D721Med (cell line): ENCODE measurements at regions not wholly inside any gene's neighbourhood (a gene's known extent, or its start where the extent isn't known, plus 50 kb on each side); places are given as distances from the start of the nearest gene placed in this dataset.

ENCODE experiments used
- DNase-seq: peaks from one replicate; pipeline ENCODE4 v3.0.0; 2011; ENCODE audit warnings: low spot score; ENCODE audit not compliant: insufficient read length
- FAIRE-seq: peaks from 2 replicates; lab custom pipeline; 2011; peaks lifted over from hg19 to GRCh38; lab: Jason Lieb, UNC
- TF ChIP-seq, protein P1 (sequence below): IDR thresholded peaks from 2 replicates; pipeline ENCODE4 v1.5.1; 2012; ENCODE audit warnings: mild to moderate bottlenecking, control low read depth; ENCODE audit not compliant: insufficient read depth; ENCODE audit errors: missing control alignments

DNA sequence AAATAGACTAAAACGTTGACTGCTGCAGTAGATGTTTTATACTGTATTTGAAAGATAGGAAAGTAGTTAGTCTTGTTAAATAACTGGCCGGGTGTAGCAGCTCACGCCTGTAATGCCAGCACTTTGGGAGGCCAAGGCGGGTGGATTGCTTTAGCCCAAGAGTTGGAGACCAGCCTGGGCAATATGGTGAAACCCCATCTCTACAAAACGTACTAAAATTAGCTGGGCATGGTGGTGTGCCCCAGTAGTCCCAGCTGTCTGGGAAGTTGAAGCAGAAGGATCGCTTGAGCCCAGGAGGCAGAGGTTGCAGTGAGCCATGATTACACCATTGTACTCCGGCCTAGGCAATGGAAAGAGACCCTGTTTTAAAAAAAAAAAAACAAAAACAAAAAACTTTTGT lies 60.5 kb upstream of the ULK4 start:
- no peak for FAIRE-seq
- DNase-seq = no peak
- TF ChIP-seq, protein P1, sequence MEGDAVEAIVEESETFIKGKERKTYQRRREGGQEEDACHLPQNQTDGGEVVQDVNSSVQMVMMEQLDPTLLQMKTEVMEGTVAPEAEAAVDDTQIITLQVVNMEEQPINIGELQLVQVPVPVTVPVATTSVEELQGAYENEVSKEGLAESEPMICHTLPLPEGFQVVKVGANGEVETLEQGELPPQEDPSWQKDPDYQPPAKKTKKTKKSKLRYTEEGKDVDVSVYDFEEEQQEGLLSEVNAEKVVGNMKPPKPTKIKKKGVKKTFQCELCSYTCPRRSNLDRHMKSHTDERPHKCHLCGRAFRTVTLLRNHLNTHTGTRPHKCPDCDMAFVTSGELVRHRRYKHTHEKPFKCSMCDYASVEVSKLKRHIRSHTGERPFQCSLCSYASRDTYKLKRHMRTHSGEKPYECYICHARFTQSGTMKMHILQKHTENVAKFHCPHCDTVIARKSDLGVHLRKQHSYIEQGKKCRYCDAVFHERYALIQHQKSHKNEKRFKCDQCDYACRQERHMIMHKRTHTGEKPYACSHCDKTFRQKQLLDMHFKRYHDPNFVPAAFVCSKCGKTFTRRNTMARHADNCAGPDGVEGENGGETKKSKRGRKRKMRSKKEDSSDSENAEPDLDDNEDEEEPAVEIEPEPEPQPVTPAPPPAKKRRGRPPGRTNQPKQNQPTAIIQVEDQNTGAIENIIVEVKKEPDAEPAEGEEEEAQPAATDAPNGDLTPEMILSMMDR = no peak

DNA sequence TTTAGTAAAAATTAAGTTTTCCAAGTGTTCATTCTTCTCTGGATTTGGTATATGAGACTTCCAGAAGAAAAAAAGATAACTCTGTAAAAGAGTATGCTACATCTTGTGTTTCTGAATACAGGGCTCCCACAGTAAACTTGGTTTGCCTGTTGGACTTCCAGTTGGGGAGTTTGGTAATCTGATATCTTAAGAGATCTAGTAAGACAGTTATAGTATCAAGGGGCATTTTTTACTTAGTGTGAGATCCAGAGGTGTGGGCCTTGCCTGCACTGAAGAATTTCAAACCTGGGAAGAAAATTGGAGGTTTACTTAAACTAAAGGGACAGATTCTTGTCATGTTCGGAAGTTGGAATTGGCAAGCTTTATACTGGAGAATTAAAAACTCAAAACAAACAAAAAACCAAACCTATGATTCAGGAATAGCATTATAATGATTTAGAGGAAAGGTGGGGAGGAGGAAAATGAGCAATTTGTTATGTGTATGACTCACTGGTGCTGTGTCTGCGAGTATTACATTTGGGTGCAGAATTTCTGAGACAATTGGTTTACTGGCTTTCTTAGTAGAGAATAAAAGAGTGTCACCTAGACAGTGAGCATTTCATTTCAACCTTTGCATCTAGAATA lies 58.9 kb upstream of the ULK4 start:
- DNase-seq = no peak
- TF ChIP-seq, protein P1 = no peak
- no peak for FAIRE-seq

DNA sequence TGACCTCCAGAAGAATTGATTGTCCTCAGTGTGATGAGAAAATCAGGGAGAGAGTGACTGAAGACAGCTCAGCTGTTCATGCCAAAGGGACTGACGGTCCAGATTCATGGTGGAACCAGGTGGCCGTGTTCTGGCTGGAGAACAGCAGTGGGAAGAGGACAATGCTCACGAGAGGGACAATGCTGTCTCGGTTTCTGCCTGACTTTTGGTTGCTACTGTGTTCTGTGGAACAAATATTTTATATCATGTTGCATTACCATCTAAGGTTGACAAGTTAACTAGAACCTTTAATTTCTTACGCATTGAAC lies 58.0 kb upstream of the ULK4 start:
- TF ChIP-seq, protein P1 = no peak
- FAIRE-seq = no peak
- no peak for DNase-seq

DNA sequence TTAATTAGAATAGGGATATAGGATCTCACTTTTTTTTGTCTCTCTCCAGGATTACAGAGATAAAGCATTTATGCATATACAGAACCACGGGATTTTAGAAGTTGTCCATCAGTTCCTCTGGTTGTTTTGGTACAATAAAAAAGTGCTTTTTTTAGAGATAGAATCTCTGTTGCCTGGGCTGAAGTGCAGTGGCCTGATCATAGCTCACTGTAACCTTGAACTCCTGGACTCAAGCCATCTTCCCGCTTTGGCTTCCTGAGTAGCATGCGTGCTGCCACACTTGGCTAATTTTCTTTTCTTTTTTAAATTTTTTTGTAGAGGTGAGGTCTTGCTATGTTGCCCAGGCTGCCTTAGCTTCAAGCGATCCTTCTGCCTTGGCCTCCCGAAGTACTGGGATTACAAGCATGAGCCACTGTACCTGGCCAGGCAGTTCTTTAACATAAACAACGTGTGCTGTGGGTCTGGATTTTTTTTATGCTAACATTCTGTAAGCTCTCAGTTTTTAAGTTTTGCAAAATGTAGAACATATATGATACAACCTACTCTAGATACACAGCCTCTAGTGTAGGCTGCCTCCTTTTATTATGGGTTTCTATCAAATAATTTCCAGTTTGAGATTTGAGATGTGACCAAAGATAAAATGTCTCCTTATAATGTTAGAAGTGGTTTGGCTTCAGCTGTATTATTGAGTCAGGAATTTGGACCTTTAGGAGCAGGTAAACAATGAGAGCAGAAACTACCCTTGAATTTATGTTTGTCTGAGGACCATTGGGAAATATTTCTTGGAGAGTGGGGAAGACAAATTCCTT lies 57.4 kb upstream of the ULK4 start:
- DNase-seq = no peak
- TF ChIP-seq, protein P1 = no peak
- no peak for FAIRE-seq

DNA sequence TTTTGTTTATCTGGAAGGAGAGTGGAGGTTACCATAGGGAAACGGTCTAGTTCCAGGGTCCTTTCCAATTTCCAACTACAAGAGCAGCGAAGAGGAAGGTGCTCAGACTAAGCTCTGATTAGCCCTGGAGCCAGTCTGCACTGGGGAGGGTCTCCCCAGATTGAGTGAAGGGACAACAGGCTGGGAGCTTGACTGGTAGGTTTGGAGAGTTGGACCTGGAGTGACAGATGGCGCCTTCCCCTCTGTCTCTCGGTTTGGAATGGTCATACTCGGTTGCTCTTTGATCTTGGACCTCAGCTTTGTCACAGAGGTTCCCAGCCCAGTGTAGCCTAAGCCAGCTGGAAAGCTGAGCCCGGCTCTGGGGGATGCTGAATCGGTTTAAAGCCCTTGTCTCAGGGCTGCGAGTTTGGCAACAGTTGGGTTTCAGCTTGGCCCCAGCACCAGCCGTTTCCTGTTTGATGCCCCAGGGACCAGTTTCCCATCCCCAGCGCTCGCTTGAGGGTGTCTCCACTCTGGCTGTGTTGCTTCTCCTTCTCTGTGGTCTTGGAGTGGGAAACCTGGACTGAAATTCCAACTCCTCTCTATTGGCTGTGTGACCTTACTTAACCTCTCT lies 53.1 kb upstream of the ULK4 start:
- TF ChIP-seq, protein P1 = no peak
- FAIRE-seq (no peak), DNase-seq (no peak)

DNA sequence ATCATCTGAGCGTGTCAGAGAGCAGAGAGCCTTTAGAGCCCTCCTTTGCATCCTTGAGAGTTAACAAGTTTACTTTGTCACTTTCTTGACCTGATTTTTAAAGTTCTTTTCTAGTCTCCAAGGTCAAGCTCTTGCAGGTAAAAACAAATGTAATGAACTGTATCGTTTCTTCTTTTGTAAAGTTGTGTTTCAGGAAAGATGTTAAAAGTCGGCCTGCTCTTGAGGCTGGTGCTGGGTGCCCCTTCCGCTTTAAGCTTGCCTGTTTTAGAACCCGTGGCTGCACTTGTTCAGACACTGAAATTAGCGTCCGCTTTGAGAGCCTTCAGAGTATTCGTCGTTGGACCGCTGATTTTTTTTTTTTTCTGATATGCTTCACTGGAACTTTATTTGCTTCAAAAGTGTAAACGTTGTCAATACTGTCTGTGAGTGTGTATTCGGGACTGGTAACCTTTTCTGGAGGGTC lies 52.6 kb upstream of the ULK4 start:
- TF ChIP-seq, protein P1 = no peak
- FAIRE-seq (no peak), DNase-seq (no peak)
